Right atrium auricular region (tissue), 2 donors: ENCODE measurements at regions not wholly inside any gene's neighbourhood (a gene's known extent, or its start where the extent isn't known, plus 50 kb on each side); places are given as distances from the start of the nearest gene placed in this dataset.

Experiments used
- DNase-seq: peaks from one replicate; pipeline ENCODE4 v3.0.0-alpha.2; 2019; ENCODE audit warnings: low spot score
- H3K27ac ChIP-seq, 2 donors: fragments of 200-600 bp; sonication (generic); 1 replicate in 1 of 2; 2 replicates in 1 of 2; pipeline ENCODE4 v1.5.1; 2016 to 2019
- H3K27me3 ChIP-seq, 2 donors: fragments of 200-600 bp; sonication (generic); one replicate each; pipeline versions ENCODE4 v1.5.1 to v1.6.0; 2017 to 2019
- H3K36me3 ChIP-seq: fragments of 200-600 bp; sonication (generic); one replicate; pipeline ENCODE4 v1.5.1; 2016
- H3K4me1 ChIP-seq, 2 donors: fragments of 200-600 bp; sonication (generic); one replicate each; pipeline versions ENCODE4 v1.5.1 to v1.6.0; 2017 to 2019
- H3K4me3 ChIP-seq, 2 donors: fragments of 200-600 bp; sonication (generic); 1 replicate in 1 of 2; 2 replicates in 1 of 2; pipeline ENCODE4 v1.5.1; 2017 to 2019; ENCODE audit warnings: mild to moderate bottlenecking in 1 of 2, moderate library complexity in 1 of 2
- H3K9me3 ChIP-seq, 2 donors: fragments of 200-600 bp; sonication (generic); one replicate each; pipeline ENCODE4 v1.5.1; 2019
- TF ChIP-seq, protein P1 (sequence below), 2 donors: fragments of 200-600 bp; sonication (generic); IDR thresholded peaks; one replicate each; pipeline ENCODE4 v1.5.1; 2019; ENCODE audit warnings: antibody characterized with exemption in 2 of 2

DNA sequence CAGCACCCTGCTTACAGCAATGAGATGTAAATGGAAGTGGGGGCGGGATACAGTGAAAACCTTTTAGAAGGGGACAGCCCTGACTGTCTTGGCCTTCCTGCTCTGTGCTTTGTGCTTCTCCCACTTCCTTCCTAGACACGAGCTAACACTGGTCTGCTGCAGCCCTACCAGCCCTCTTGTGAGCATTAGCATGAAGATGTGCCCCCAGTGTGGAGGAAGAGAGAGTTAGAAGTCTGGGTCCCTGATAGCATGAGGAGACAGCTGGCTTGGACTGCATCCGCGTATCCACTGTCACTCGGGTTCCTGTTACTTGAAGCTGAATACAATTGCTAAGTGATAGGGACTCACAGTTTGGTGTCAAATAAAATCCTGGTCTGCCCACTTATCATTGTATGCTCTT lies 248.1 kb upstream of the SOX5 start:
- H3K4me1 ChIP-seq, result no peaks in the 10 kb centered on the region
- no peak overlapping the region for H3K4me3 ChIP-seq
- TF ChIP-seq, protein P1, sequence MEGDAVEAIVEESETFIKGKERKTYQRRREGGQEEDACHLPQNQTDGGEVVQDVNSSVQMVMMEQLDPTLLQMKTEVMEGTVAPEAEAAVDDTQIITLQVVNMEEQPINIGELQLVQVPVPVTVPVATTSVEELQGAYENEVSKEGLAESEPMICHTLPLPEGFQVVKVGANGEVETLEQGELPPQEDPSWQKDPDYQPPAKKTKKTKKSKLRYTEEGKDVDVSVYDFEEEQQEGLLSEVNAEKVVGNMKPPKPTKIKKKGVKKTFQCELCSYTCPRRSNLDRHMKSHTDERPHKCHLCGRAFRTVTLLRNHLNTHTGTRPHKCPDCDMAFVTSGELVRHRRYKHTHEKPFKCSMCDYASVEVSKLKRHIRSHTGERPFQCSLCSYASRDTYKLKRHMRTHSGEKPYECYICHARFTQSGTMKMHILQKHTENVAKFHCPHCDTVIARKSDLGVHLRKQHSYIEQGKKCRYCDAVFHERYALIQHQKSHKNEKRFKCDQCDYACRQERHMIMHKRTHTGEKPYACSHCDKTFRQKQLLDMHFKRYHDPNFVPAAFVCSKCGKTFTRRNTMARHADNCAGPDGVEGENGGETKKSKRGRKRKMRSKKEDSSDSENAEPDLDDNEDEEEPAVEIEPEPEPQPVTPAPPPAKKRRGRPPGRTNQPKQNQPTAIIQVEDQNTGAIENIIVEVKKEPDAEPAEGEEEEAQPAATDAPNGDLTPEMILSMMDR (IDR thresholded peaks at IDR 0.05), result no peak
- H3K9me3 ChIP-seq, result no peaks in the 10 kb centered on the region
- no peaks in the 10 kb centered on the region for H3K36me3 ChIP-seq
- DNase-seq, result no peak
- H3K27me3 ChIP-seq, result no peaks in the 10 kb centered on the region
- H3K27ac ChIP-seq, result no peak overlapping the region

- Histone ChIP-seq H3K27me3 (no peaks in the 10 kb centered on the region), H3K4me1 (no peaks in the 10 kb centered on the region), H3K4me3 (no peak overlapping the region), H3K27ac (no peak overlapping the region), H3K36me3 (no peaks in the 10 kb centered on the region), H3K9me3 (no peaks in the 10 kb centered on the region)
- no peak for DNase-seq
- TF ChIP-seq, protein P1 (IDR thresholded peaks at IDR 0.05), result no peak
Measured at GRCh38 chr12:24195063-24195462, 245.6 kb upstream of the SOX5 start.

DNA sequence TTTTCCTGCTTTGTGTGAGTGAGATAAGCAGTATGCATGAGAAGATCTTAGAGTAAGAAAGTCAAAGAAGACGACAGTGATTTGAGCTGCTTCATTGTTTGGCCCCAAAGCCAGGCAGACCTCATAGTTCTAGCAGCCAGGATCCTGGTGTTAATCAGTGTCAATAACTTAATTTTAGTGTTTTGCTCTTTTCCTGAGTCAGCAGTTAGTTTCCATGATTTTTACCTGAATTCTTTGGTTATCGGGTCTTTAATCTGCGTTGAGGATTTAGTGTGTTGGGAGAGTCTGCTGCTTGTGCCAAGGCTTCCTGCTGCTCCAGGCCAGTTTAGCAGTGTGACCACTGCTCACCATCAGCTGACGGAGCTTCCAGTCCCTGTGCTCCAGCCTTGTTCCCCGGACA lies 241.6 kb upstream of the SOX5 start:
- Histone ChIP-seq H3K4me3 (no peak overlapping the region), H3K27ac (no peak overlapping the region), H3K4me1 (no peaks in the 10 kb centered on the region), H3K27me3 (no peaks in the 10 kb centered on the region), H3K36me3 (no peaks in the 10 kb centered on the region), H3K9me3 (no peaks in the 10 kb centered on the region)
- TF ChIP-seq, protein P1 (IDR thresholded peaks at IDR 0.05), result no peak
- no peak for DNase-seq

GRCh38 chr12:24185782-24186181 lies 236.3 kb upstream of the SOX5 start:
- TF ChIP-seq, protein P1 (IDR thresholded peaks at IDR 0.05), result no peak
- no peak overlapping the region for H3K4me3 ChIP-seq
- no peaks in the 10 kb centered on the region for H3K27me3 ChIP-seq
- DNase-seq, result no peak
- no peaks in the 10 kb centered on the region for H3K9me3 ChIP-seq
- H3K4me1 ChIP-seq, result no peaks in the 10 kb centered on the region
- H3K27ac ChIP-seq, result no peak overlapping the region
- no peaks in the 10 kb centered on the region for H3K36me3 ChIP-seq

DNA sequence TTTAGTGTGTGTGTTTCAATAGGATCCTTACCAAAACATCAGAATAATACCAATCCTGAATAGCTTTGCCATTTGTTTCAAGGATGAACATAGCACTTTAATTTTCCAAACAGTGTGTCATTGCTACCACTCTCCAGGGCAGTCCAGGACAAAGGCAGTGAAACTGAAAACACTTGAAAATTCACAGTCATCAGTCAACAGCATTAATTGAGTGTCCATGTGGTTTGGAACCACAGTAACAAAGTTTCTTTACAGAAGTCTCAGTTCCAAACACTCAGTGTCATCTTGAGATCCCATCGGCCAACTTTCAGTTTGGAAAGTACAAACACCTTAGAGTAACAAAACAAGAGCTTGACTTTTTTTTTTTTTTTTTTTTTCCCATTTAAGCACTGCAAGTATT lies 228.4 kb upstream of the SOX5 start:
- Histone ChIP-seq H3K9me3 (no peaks in the 10 kb centered on the region), H3K4me1 (peaks cover 0 to 3% of the 10 kb centered on the region in 2 donors), H3K36me3 (no peaks in the 10 kb centered on the region), H3K27me3 (no peaks in the 10 kb centered on the region), H3K4me3 (no peak overlapping the region), H3K27ac (no peak overlapping the region)
- no peak for DNase-seq
- TF ChIP-seq, protein P1 (IDR thresholded peaks at IDR 0.05), result no peak

DNA sequence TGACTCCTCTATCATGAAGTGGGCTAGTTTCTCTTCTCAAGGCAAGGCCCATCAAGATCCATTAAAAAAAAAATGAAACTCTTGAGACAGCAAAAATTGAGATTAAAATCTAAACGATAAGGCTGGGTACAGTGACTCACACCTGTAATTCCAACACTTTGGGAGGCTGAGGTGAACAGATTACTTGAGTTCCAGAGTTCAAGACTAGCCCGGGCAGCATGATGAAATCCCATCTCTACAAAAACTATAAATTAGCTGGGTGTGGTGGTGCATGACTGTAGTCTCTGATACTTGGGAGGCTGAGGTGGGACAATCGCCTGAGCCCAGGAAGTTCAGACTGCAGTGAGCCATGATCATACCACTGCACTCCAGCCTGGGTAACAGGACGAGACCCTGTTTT lies 226.5 kb upstream of the SOX5 start:
- Histone ChIP-seq H3K9me3 (no peaks in the 10 kb centered on the region), H3K4me1 (peaks cover 0 to 3% of the 10 kb centered on the region in 2 donors), H3K27me3 (no peaks in the 10 kb centered on the region), H3K27ac (no peak overlapping the region), H3K4me3 (no peak overlapping the region), H3K36me3 (no peaks in the 10 kb centered on the region)
- no peak for DNase-seq
- TF ChIP-seq, protein P1 (IDR thresholded peaks at IDR 0.05), result no peak
